Calu3 (cell line): ENCODE measurements at regions not wholly inside any gene's neighbourhood (a gene's known extent, or its start where the extent isn't known, plus 50 kb on each side); places are given as distances from the start of the nearest gene placed in this dataset.
"Not testable (repeated sequence)": the region's sequence is repeated elsewhere in the genome, so short reads cannot be mapped to it uniquely, and the experiment has no call there.

Experiments used
- BruUV-seq: library from RNA; stranded (reverse); fragments of 400-500 nt; replicated peaks from 2 replicates; lab custom pipeline; 2021; lab: Mats Ljungman, UMichigan
- CTCF ChIA-PET: fragments of 300-600 bp; sonication (Branson Sonifier 250); formaldehyde crosslinking; loops from one replicate; lab custom pipeline; 2022; ENCODE audit warnings: antibody characterized with exemption; lab: Charles Lee
- DNase-seq: peaks from one replicate; pipeline ENCODE4 v3.0.0; 2022
- H3K27ac Mint-ChIP-seq: one replicate; pipeline ENCODE4 v1.8.0; 2022; ENCODE audit warnings: mixed read lengths; ENCODE audit not compliant: unreplicated experiment
- H3K27me3 Mint-ChIP-seq: one replicate; pipeline ENCODE4 v1.8.0; 2022; ENCODE audit warnings: mixed read lengths; ENCODE audit not compliant: unreplicated experiment
- H3K36me3 Mint-ChIP-seq: one replicate; pipeline ENCODE4 v1.8.0; 2022; ENCODE audit warnings: mild to moderate bottlenecking, moderate library complexity, mixed read lengths; ENCODE audit not compliant: insufficient read depth, unreplicated experiment
- H3K4me1 Mint-ChIP-seq: one replicate; pipeline ENCODE4 v1.8.0; 2022; ENCODE audit warnings: mild to moderate bottlenecking, low read depth, mixed read lengths; ENCODE audit not compliant: unreplicated experiment
- H3K4me3 Mint-ChIP-seq: one replicate; pipeline ENCODE4 v1.8.0; 2022; ENCODE audit warnings: mild to moderate bottlenecking, low read depth, moderate library complexity, mixed read lengths; ENCODE audit not compliant: unreplicated experiment
- H3K9me3 Mint-ChIP-seq: one replicate; pipeline ENCODE4 v1.8.0; 2022; ENCODE audit warnings: low read depth, mixed read lengths; ENCODE audit not compliant: unreplicated experiment
- CTCF ChIP-seq: fragments of 200-600 bp; IDR thresholded peaks from one replicate; pipeline ENCODE4 v1.8.0; 2022; ENCODE audit warnings: antibody characterized with exemption; ENCODE audit not compliant: unreplicated experiment
- intact Hi-C: fragments of 100-400 bp; cut with micrococcal nuclease; formaldehyde crosslinking; loops from one replicate; pipeline ENCODE4 v1.10.0; 2022; ENCODE audit not compliant: unreplicated experiment

- H3K9me3 Mint-ChIP-seq = no peaks in the 10 kb centered on the region
- intact Hi-C loops = no loop called here
- CTCF ChIA-PET = no interaction called here
- no peaks in the 10 kb centered on the region for H3K4me1 Mint-ChIP-seq
- TF ChIP-seq CTCF = no peak
- no peaks in the 10 kb centered on the region for H3K27me3 Mint-ChIP-seq
- H3K27ac Mint-ChIP-seq = no peak overlapping the region
- BruUV-seq = no TSS peak
- no peaks in the 10 kb centered on the region for H3K36me3 Mint-ChIP-seq
- no peak for DNase-seq
- no peak overlapping the region for H3K4me3 Mint-ChIP-seq
These were observed 133.7 kb downstream of the TENT5C start for GRCh38 chr1:117739504-117739903.

- Mint-ChIP-seq H3K9me3 (no peaks in the 10 kb centered on the region), H3K27me3 (no peaks in the 10 kb centered on the region), H3K4me1 (no peaks in the 10 kb centered on the region), H3K36me3 (no peaks in the 10 kb centered on the region), H3K4me3 (no peak overlapping the region), H3K27ac (no peak overlapping the region)
- BruUV-seq = no TSS peak
- CTCF ChIA-PET = no interaction called here
- intact Hi-C loops = no loop called here
- no peak for TF ChIP-seq CTCF
- no peak for DNase-seq
These were observed 134.6 kb downstream of the TENT5C start for GRCh38 chr1:117740496-117740895.

GRCh38 chr1:117746565-117746964, 140.7 kb downstream of the TENT5C start:
- CTCF ChIA-PET, H3K4me3 Mint-ChIP-seq, DNase-seq, intact Hi-C loops, H3K27ac Mint-ChIP-seq, H3K36me3 Mint-ChIP-seq, H3K4me1 Mint-ChIP-seq, H3K9me3 Mint-ChIP-seq, BruUV-seq: not testable (repeated sequence)
- peaks cover 56% of the 10 kb centered on the region for H3K27me3 Mint-ChIP-seq

- H3K36me3 Mint-ChIP-seq = no peaks in the 10 kb centered on the region
- no peak overlapping the region for H3K27ac Mint-ChIP-seq
- BruUV-seq = no TSS peak
- H3K27me3 Mint-ChIP-seq = peaks cover 60% of the 10 kb centered on the region
- no peak for TF ChIP-seq CTCF
- H3K4me3 Mint-ChIP-seq = no peak overlapping the region
- intact Hi-C loops = no loop called here
- CTCF ChIA-PET = no interaction called here
- H3K9me3 Mint-ChIP-seq = peaks cover 2% of the 10 kb centered on the region
- no peaks in the 10 kb centered on the region for H3K4me1 Mint-ChIP-seq
- DNase-seq = no peak
These were observed 141.8 kb downstream of the TENT5C start for GRCh38 chr1:117747605-117748004.

- H3K4me1 Mint-ChIP-seq = no peaks in the 10 kb centered on the region
- CTCF ChIA-PET = no interaction called here
- TF ChIP-seq CTCF = no peak
- no peak overlapping the region for H3K27ac Mint-ChIP-seq
- peaks cover 2% of the 10 kb centered on the region for H3K9me3 Mint-ChIP-seq
- no peak for DNase-seq
- no peak overlapping the region for H3K4me3 Mint-ChIP-seq
- no TSS peak for BruUV-seq
- intact Hi-C loops = no loop called here
- H3K36me3 Mint-ChIP-seq = no peaks in the 10 kb centered on the region
- H3K27me3 Mint-ChIP-seq = peaks cover 69% of the 10 kb centered on the region
These were observed 145.5 kb downstream of the TENT5C start for GRCh38 chr1:117751321-117751720.
